ENCODE measurements at regions not wholly inside any gene's neighbourhood (a gene's known extent, or its start where the extent isn't known, plus 50 kb on each side); places are given as distances from the start of the nearest gene placed in this dataset.
"Not testable (repeated sequence)": the region's sequence is repeated elsewhere in the genome, so short reads cannot be mapped to it uniquely, and the experiment has no call there.

DNA sequence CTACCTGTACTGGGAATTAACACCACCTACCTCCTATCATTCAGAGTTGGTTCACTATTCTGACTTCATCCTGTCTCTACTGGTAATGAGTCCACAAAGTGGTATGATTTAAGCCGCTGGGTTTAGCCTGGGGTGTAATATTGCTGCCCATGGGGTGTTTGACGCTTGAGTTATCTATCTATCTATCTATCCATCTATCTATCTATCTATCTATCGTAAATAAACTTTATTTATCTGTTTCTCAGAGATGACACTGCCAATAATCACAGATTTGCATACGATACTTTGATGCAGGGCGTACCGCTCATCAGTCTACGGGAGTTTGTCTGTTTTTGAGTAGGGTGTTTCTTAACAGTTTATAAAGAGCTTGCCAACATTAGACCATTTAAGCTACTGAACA, 73.6 kb upstream of the ZNF184 start:
- no peak overlapping the region for H3K27ac ChIP-seq
- ChIA-PET POLR2A (ENCODE audit: low non-redundant PET) (no interaction called here), CTCF (no interaction called here)
- no peak for DNase-seq (ENCODE audit: low spot score)
- TF ChIP-seq, protein P1, sequence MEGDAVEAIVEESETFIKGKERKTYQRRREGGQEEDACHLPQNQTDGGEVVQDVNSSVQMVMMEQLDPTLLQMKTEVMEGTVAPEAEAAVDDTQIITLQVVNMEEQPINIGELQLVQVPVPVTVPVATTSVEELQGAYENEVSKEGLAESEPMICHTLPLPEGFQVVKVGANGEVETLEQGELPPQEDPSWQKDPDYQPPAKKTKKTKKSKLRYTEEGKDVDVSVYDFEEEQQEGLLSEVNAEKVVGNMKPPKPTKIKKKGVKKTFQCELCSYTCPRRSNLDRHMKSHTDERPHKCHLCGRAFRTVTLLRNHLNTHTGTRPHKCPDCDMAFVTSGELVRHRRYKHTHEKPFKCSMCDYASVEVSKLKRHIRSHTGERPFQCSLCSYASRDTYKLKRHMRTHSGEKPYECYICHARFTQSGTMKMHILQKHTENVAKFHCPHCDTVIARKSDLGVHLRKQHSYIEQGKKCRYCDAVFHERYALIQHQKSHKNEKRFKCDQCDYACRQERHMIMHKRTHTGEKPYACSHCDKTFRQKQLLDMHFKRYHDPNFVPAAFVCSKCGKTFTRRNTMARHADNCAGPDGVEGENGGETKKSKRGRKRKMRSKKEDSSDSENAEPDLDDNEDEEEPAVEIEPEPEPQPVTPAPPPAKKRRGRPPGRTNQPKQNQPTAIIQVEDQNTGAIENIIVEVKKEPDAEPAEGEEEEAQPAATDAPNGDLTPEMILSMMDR (conservative IDR thresholded peaks at IDR 0.05; ENCODE audit: low read depth) = no peak

DNA sequence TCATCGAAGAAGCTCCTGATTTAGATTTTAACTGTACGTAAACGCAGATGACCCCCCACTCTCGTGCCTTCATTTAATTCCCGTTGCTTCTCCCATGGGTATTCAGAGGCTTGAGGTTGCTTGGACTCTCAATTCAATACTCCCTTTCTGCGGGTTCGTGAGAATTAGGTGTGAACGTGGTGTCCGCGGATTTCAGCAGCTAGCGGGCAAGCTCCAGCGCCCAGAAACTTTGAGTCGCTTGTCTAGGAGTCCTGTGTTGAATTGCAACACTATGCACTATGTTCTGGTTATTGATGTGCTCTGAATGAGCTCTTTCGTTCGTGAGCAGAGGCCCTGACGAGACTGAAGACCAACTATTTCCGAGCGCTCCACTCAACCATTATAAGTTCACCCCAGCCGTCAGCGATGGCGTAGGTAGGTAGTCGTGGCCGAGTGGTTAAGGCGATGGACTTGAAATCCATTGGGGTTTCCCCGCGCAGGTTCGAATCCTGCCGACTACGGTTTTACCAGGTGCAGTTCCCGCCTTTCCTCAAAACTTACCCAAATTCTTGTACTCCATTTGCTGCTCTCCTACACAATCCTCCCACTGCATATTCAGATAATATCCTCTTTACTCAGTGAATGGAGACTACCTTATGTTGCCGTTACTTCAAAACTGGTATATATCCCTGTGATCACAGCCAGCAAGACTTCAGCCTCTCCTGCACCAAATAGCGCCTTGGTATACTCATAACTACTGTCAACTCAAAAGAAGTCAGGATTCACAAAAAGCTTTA, 72.6 kb upstream of the ZNF184 start:
- H3K27ac ChIP-seq = no peak overlapping the region
- peak; percentile 50 for DNase-seq (ENCODE audit: low spot score)
- CTCF ChIA-PET = interaction anchor here (1.0 kb wide), 1 partner anchor 27 kb away, joined by 6 read pairs; no protein-coding TSS in a partner anchor

DNA sequence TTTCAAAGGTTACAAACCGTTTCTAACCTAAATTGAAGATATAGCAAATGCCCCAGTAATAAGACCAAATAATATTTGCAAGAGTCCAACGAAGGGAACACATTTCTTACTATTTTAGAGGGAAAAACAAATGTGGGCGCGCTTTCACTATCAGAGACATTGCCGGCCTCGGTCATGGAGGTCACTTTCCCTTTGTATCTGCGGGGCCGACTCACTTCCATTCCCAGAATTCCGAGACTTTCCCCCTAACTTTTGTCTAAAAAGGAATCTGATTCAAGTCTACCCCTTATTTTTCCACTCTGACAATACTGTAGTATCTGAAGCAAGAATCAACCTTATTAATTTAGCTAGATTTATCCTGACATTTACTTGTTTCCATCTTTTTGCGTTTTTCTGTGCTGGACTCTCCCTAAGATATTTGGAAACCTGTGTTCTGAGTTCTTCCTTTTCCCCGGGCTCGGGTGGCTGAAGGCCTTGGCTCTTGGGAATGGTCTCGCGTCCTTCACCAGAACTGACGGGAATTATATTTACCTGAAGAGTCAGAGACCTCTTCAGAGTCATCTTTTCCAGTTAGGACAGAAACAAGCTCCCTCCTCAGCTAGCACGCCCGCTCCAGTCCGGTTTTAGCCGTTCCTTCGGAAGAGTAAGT, 71.8 kb upstream of the ZNF184 start:
- TF ChIP-seq, protein P1 (conservative IDR thresholded peaks at IDR 0.05; ENCODE audit: low read depth) = no peak
- CTCF ChIA-PET = interaction anchor here (1.0 to 1.3 kb wide), 2 partner anchors 26 to 65 kb away, joined by 3 to 6 read pairs; no protein-coding TSS in a partner anchor
- DNase-seq (ENCODE audit: low spot score) = no peak
- no peak overlapping the region for H3K27ac ChIP-seq
- POLR2A ChIA-PET (ENCODE audit: low non-redundant PET) = no interaction called here

More for the DNA sequence above, 72.6 kb upstream of the ZNF184 start:
- POLR2A ChIA-PET (ENCODE audit: low non-redundant PET) = no interaction called here
- TF ChIP-seq, protein P1 (conservative IDR thresholded peaks at IDR 0.05; ENCODE audit: low read depth) = no peak

- POLR2A ChIA-PET (ENCODE audit: low non-redundant PET); DNase-seq (ENCODE audit: low spot score); H3K27ac ChIP-seq: not testable (repeated sequence)
- CTCF ChIA-PET = interaction anchor here (1.3 kb wide), 1 partner anchor 65 kb away, joined by 3 read pairs; no protein-coding TSS in a partner anchor
These were observed 71.2 kb upstream of the ZNF184 start for GRCh38 chr6:27544135-27544534.

DNA sequence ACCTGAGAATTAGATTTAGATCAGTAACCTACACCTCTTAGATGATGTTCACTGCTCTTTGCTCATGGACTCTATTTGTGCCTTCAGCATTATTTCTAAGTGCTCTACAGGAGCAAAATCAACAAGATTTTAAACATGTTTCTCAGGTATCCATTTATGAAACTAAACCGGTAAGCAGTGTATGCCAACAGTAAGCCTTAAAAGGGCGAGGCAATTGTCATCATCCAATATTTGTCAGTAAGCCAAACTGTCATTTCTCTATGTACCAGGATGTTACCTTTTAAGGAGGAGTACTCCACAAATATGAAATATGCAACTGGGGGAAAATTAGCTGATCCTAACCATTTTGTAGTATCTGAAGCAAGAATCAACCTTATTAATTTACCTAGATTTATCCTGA, 69.6 kb upstream of the ZNF184 start:
- POLR2A ChIA-PET (ENCODE audit: low non-redundant PET) = no interaction called here
- no peak overlapping the region for H3K27ac ChIP-seq
- TF ChIP-seq, protein P1 (conservative IDR thresholded peaks at IDR 0.05; ENCODE audit: low read depth) = no peak
- CTCF ChIA-PET = no interaction called here
- DNase-seq (ENCODE audit: low spot score) = no peak

- POLR2A ChIA-PET (ENCODE audit: low non-redundant PET) = no interaction called here
- CTCF ChIA-PET = no interaction called here
- no peak overlapping the region for H3K27ac ChIP-seq
- TF ChIP-seq, protein P1 (conservative IDR thresholded peaks at IDR 0.05; ENCODE audit: low read depth) = no peak
- no peak for DNase-seq (ENCODE audit: low spot score)
These were observed 69.0 kb upstream of the ZNF184 start for GRCh38 chr6:27541933-27542297.

Data from RWPE1 (cell line).